NB4 (cell line): ENCODE measurements at regions not wholly inside any gene's neighbourhood (a gene's known extent, or its start where the extent isn't known, plus 50 kb on each side); places are given as distances from the start of the nearest gene placed in this dataset.

ENCODE experiments used
- DNase-seq: peaks from one replicate; pipeline ENCODE4 v3.0.0; 2010; ENCODE audit warnings: low read depth
- H3K4me3 ChIP-seq: one replicate; pipeline ENCODE4 v1.5.1; 2011; ENCODE audit warnings: mild to moderate bottlenecking, low read depth, low read length, moderate library complexity
- MYC ChIP-seq: IDR thresholded peaks from 2 replicates; pipeline ENCODE4 v1.6.1; 2011; ENCODE audit warnings: low read depth, low read length
- POLR2A ChIP-seq: IDR thresholded peaks from 2 replicates; pipeline ENCODE4 v1.6.1; 2011; ENCODE audit warnings: mild to moderate bottlenecking; ENCODE audit not compliant: insufficient read length; ENCODE audit errors: extremely low read depth
- TF ChIP-seq, protein P1 (sequence below): IDR thresholded peaks from one replicate; pipeline ENCODE4 v1.5.1; 2012; ENCODE audit warnings: low read depth, low read length
- TF ChIP-seq, protein P2 (sequence below): IDR thresholded peaks from 2 replicates; pipeline ENCODE4 v1.6.1; 2011; ENCODE audit warnings: low read depth, low read length

DNA sequence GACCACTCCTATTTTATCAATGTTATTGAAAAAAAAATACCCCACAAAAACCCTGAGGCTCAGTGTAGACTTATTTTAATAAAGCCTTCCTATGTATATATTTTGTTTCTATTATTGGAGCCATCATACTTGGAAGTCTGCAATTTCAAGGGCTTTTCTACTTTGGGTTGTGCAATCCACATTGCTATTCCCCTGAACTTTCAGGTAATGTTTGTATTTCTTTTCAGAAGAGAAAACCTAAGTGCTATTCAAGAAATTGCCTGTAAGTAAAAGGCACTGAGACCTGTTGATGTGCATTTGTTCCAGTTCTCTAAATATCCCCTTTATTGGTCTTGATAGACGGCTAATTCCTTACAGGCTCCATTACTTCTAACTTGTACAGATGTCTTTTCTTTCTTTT, 280.7 kb upstream of the RAG2 start:
- H3K4me3 ChIP-seq = no peak overlapping the region
- no peak for DNase-seq
- no peak for TF ChIP-seq MYC
- TF ChIP-seq, protein P1, sequence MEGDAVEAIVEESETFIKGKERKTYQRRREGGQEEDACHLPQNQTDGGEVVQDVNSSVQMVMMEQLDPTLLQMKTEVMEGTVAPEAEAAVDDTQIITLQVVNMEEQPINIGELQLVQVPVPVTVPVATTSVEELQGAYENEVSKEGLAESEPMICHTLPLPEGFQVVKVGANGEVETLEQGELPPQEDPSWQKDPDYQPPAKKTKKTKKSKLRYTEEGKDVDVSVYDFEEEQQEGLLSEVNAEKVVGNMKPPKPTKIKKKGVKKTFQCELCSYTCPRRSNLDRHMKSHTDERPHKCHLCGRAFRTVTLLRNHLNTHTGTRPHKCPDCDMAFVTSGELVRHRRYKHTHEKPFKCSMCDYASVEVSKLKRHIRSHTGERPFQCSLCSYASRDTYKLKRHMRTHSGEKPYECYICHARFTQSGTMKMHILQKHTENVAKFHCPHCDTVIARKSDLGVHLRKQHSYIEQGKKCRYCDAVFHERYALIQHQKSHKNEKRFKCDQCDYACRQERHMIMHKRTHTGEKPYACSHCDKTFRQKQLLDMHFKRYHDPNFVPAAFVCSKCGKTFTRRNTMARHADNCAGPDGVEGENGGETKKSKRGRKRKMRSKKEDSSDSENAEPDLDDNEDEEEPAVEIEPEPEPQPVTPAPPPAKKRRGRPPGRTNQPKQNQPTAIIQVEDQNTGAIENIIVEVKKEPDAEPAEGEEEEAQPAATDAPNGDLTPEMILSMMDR = no peak
- TF ChIP-seq, protein P2, sequence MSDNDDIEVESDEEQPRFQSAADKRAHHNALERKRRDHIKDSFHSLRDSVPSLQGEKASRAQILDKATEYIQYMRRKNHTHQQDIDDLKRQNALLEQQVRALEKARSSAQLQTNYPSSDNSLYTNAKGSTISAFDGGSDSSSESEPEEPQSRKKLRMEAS = no peak
- no peak for TF ChIP-seq POLR2A

DNA sequence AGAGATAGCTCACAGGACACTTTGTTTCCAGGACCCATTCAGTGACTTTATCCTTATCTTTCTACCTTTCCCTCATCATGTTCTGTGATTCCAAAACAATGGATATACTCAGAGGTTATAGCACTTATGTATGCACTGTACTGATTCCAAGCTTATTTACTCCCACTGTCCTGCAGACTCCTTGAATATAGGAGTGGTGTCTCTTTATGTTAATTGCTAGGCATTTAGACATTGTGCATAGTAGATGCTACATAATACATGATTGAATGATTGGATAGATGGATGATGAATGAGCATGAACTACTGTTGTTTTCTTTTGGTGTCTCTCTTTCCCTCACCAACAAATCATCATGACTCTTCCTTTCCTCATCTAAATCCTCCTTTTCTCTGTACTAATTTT, 279.1 kb upstream of the RAG2 start:
- TF ChIP-seq, protein P2 = no peak
- H3K4me3 ChIP-seq = no peak overlapping the region
- no peak for DNase-seq

DNA sequence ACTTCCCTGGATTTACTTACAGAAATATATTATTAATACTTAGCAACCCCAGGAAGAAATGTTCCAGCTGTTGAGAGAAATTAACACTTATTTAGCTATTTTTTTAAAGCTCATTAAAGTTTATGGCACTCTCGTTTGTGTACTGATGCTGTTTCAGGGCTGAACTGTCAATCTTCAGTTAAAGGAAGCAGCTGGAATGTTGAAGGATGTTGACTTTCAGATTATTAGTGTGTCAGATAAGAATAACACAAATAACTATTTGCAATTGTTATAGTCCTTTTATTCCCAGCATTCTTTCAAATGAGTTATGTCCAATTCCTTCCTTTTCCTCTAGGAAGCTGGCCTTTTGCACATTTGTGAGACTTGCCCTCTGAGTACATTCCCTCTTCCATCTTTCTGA, 278.2 kb upstream of the RAG2 start:
- no peak for DNase-seq
- TF ChIP-seq MYC = no peak
- H3K4me3 ChIP-seq = no peak overlapping the region

DNA sequence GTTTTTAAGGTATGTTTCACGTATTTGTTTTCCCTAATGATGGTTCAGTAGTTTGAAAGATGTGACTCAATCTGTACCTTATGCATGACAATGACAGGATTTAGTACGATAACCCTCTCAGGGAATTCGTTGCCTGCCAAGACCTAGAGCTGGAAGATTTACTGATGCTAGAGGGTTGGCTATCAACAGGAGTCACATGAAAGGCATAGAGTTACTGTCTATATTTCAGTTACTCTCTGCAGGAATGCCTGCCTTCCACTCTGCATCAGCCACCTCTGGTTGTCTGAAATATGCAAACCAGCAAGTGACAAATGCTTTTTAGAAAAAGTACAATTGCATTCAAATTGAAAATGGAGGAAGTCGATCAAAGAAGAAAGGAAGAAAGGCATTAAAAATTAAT, 276.3 kb upstream of the RAG2 start:
- no peak overlapping the region for H3K4me3 ChIP-seq
- DNase-seq = no peak
- TF ChIP-seq, protein P2 = no peak
- TF ChIP-seq, protein P1 = no peak
- TF ChIP-seq POLR2A (no peak), MYC (no peak)

DNA sequence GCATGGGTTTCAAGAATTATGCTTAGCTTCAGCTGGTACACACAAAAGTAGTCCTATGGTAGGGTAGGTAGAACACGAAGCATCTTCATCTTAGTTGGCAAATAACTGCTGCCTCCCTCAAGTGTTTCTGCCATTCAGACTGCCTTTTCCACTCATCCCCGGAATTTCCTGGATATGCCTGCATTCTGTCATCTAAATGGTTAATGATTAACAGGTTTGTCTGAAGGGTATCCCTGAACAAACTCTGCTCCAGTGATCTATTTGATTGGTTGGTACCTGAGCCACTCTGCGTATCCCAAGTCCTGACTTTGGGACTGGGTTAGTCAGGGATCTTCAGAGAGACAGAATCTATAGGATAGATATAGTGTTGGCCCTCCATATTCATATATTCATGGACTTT, 272.3 kb upstream of the RAG2 start:
- TF ChIP-seq, protein P2 = no peak
- TF ChIP-seq, protein P1 = no peak
- no peak for TF ChIP-seq POLR2A
- no peak for TF ChIP-seq MYC
- DNase-seq = no peak
- H3K4me3 ChIP-seq = no peak overlapping the region

DNA sequence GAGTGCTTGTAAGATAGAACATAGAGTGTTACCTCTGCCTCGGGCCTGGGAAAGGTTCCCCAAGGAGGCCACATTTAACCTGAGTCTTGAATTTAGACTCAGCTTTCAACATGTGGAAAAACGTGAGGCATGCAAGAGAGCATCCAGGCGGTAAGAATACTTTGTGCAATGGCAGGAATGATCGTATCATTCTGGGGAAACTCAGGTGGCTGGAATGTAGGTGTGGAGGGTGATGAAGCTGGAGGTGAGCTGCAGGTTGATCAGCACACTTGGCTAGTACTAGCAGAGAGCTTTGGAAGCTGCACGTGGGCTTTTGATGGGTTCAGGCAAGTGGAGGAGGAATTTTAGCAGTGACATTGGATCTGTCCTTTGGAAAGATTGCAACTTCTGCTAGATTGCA, 270.3 kb upstream of the RAG2 start:
- H3K4me3 ChIP-seq = no peak overlapping the region
- no peak for DNase-seq
- TF ChIP-seq POLR2A = no peak
- TF ChIP-seq MYC = no peak
- TF ChIP-seq, protein P1 = no peak
- TF ChIP-seq, protein P2 = no peak

DNA sequence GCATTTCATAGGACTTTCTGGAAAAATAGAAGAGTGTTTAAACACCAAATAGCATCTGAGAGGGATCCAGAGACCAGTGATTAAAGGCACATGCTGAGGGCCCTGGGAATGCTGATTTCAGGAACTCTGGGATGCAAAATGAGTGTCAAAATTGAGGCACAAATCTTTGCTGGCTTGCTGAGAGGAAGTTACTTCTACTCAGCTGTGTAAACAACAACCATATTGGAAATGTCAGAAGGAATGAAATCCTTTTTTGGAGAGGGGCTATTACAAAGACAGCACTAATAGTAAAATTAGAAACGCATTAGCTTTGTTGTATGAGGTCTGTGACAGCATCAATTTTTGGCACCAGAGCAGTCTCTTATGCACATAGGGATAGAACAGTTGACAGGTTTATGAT, 267.8 kb upstream of the RAG2 start:
- no peak for DNase-seq
- H3K4me3 ChIP-seq = no peak overlapping the region
- TF ChIP-seq, protein P2 = no peak
- TF ChIP-seq, protein P1 = no peak
- TF ChIP-seq MYC = no peak
- no peak for TF ChIP-seq POLR2A
